CD14-positive monocyte (primary cell): ENCODE measurements at regions not wholly inside any gene's neighbourhood (a gene's known extent, or its start where the extent isn't known, plus 50 kb on each side); places are given as distances from the start of the nearest gene placed in this dataset.

Experiments used
- DNase-seq, 3 donors: peaks; one replicate each; pipeline ENCODE4 v3.0.0-alpha.2; 2011 to 2022
- H2AFZ ChIP-seq: 2 replicates; pipeline ENCODE4 v1.6.0; 2012; ENCODE audit warnings: mild to moderate bottlenecking, low read depth, low read length, inconsistent platforms; ENCODE audit not compliant: insufficient read depth, poor library complexity, severe bottlenecking
- H3K27ac ChIP-seq, 2 donors: 1 replicate in 1 of 2; 2 replicates in 1 of 2; pipeline ENCODE4 v1.5.1; 2012 to 2013; ENCODE audit warnings: low read length in 2 of 2, control low read depth in 1 of 2, inconsistent platforms in 1 of 2, low read depth in 1 of 2, mild to moderate bottlenecking in 1 of 2
- H3K27me3 ChIP-seq, 2 donors: one replicate each; pipeline versions ENCODE4 v1.6.0 to v1.6.1; 2011 to 2013; ENCODE audit warnings: low read length in 2 of 2; ENCODE audit not compliant: control insufficient read depth in 2 of 2, insufficient read depth in 2 of 2
- H3K36me3 ChIP-seq, 2 donors: replicated peaks in 1 of 2; 1 replicate in 1 of 2; 2 replicates in 1 of 2; pipeline versions ENCODE4 v1.5.1 to v1.6.1; 2012 to 2013; ENCODE audit warnings: low read length in 2 of 2, control low read depth in 1 of 2, inconsistent platforms in 1 of 2, mild to moderate bottlenecking in 1 of 2; ENCODE audit not compliant: insufficient read depth in 2 of 2, control insufficient read depth in 1 of 2
- H3K4me1 ChIP-seq, 2 donors: 1 replicate in 1 of 2; 2 replicates in 1 of 2; pipeline versions ENCODE4 v1.5.1 to v1.6.1; 2012 to 2013; ENCODE audit warnings: low read length in 2 of 2, control low read depth in 1 of 2, inconsistent platforms in 1 of 2, mild to moderate bottlenecking in 1 of 2, moderate library complexity in 1 of 2; ENCODE audit not compliant: insufficient read depth in 2 of 2, control insufficient read depth in 1 of 2
- H3K4me2 ChIP-seq: replicated peaks from 2 replicates; pipeline ENCODE3; 2012; ENCODE audit warnings: low read length, moderate library complexity, mild to moderate bottlenecking; ENCODE audit not compliant: poor library complexity, severe bottlenecking; ENCODE audit errors: extremely low read depth
- H3K4me3 ChIP-seq, 3 experiments: fragments of 200-600 bp in 1 of 3; sonication (generic) in 1 of 3; replicated peaks in 1 of 3; 1 replicate in 2 of 3; 2 replicates in 1 of 3; pipeline ENCODE4 v1.5.1; 2011 to 2013; ENCODE audit warnings: low read length in 3 of 3, mild to moderate bottlenecking in 3 of 3, control low read depth in 2 of 3, low read depth in 2 of 3, inconsistent platforms in 1 of 3, moderate library complexity in 1 of 3
- H3K79me2 ChIP-seq: 2 replicates; pipeline ENCODE4 v1.6.0; 2012; ENCODE audit warnings: mild to moderate bottlenecking, control low read depth, inconsistent platforms, low read length, moderate library complexity; ENCODE audit not compliant: insufficient read depth
- H3K9ac ChIP-seq: 2 replicates; pipeline ENCODE4 v1.6.0; 2017; ENCODE audit warnings: low read length, mild to moderate bottlenecking; ENCODE audit not compliant: insufficient read depth, poor library complexity, severe bottlenecking
- H3K9me3 ChIP-seq, 2 donors: replicated peaks in 1 of 2; 1 replicate in 1 of 2; 2 replicates in 1 of 2; pipeline versions ENCODE4 v1.5.1 to v1.6.1; 2012 to 2013; ENCODE audit warnings: low read length in 2 of 2, control low read depth in 1 of 2; ENCODE audit not compliant: control insufficient read depth in 1 of 2, insufficient read depth in 1 of 2
- H4K20me1 ChIP-seq: 2 replicates; pipeline ENCODE4 v1.6.0; 2012; ENCODE audit warnings: mild to moderate bottlenecking, low read length, control low read depth, moderate library complexity; ENCODE audit not compliant: insufficient read depth
- H3K27ac Mint-ChIP-seq, 7 donors: one replicate each; pipeline ENCODE4 v1.8.0; 2020; ENCODE audit warnings: mild to moderate bottlenecking in 7 of 7, mixed read lengths in 7 of 7, moderate library complexity in 6 of 7, inconsistent platforms in 2 of 7
- H3K27me3 Mint-ChIP-seq, 3 donors: one replicate each; pipeline ENCODE4 v1.8.0; 2021 to 2022; ENCODE audit warnings: low read depth in 3 of 3, mild to moderate bottlenecking in 3 of 3, mixed read lengths in 3 of 3, moderate library complexity in 3 of 3, inconsistent platforms in 1 of 3
- H3K36me3 Mint-ChIP-seq, 2 donors: one replicate each; pipeline ENCODE4 v1.8.0; 2020; ENCODE audit warnings: mixed read lengths in 2 of 2, inconsistent platforms in 1 of 2, mild to moderate bottlenecking in 1 of 2
- H3K4me1 Mint-ChIP-seq: one replicate; pipeline ENCODE4 v1.8.0; 2020; ENCODE audit warnings: mild to moderate bottlenecking, mixed read lengths
- H3K4me3 Mint-ChIP-seq, 2 donors: one replicate each; pipeline ENCODE4 v1.8.0; 2020; ENCODE audit warnings: mild to moderate bottlenecking in 2 of 2, mixed read lengths in 2 of 2, moderate library complexity in 1 of 2
- H3K9me3 Mint-ChIP-seq, 7 donors: one replicate each; pipeline ENCODE4 v1.8.0; 2020 to 2022; ENCODE audit warnings: mixed read lengths in 7 of 7, mild to moderate bottlenecking in 6 of 7, moderate library complexity in 6 of 7, inconsistent platforms in 2 of 7
- CTCF ChIP-seq: fragments of 200-600 bp; IDR thresholded peaks from one replicate; pipeline ENCODE4 v1.8.0; 2022; ENCODE audit warnings: antibody characterized with exemption, mild to moderate bottlenecking
- WGBS: methylation state at CpG from one replicate; pipeline ENCODE4 v1.1.5; 2013; ENCODE audit warnings: missing lambda C conversion rate; ENCODE audit not compliant: insufficient coverage; 5-methylcytosine and 5-hydroxymethylcytosine counted together
- intact Hi-C, 2 donors: fragments of 100-400 bp; cut with micrococcal nuclease; formaldehyde crosslinking; loops; one replicate each; pipeline versions ENCODE4 v1.15.0 to v1.15.1; 2023

GRCh38 chr1:47635111-47635510 lies 197.3 kb downstream of the FOXD2 start:
- Mint-ChIP-seq H3K27me3 (peaks cover 2 to 6% (median 6%) of the 10 kb centered on the region in 3 donors), H3K36me3 (no peaks in the 10 kb centered on the region), H3K4me3 (no peak overlapping the region), H3K9me3 (no peaks in the 10 kb centered on the region), H3K4me1 (no peaks in the 10 kb centered on the region), H3K27ac (no peak overlapping the region)
- Histone ChIP-seq H3K4me3 (no peak overlapping the region), H3K9me3 (no peaks in the 10 kb centered on the region), H3K36me3 (no peaks in the 10 kb centered on the region), H2AFZ (no peak overlapping the region), H3K27me3 (no peaks in the 10 kb centered on the region), H3K9ac (no peak overlapping the region), H4K20me1 (no peaks in the 10 kb centered on the region), H3K27ac (no peak overlapping the region), H3K4me1 (no peaks in the 10 kb centered on the region), H3K79me2 (no peaks in the 10 kb centered on the region), H3K4me2 (no peak overlapping the region)
- TF ChIP-seq CTCF = no peak
- no peak for DNase-seq
- intact Hi-C loops = no loop called here
- 88% methylated on average over 2 of the region's 5 CpGs for WGBS

GRCh38 chr1:47635597-47635996 lies 197.8 kb downstream of the FOXD2 start:
- no peak overlapping the region for H3K4me2 ChIP-seq
- H3K79me2 ChIP-seq = no peaks in the 10 kb centered on the region
- no peaks in the 10 kb centered on the region for H3K36me3 ChIP-seq
- H3K4me3 ChIP-seq = no peak overlapping the region
- no peaks in the 10 kb centered on the region for H3K9me3 Mint-ChIP-seq
- WGBS = 92% methylated on average over 2 of the region's 2 CpGs
- no peaks in the 10 kb centered on the region for H4K20me1 ChIP-seq
- no peak overlapping the region for H3K4me3 Mint-ChIP-seq
- no peaks in the 10 kb centered on the region for H3K4me1 Mint-ChIP-seq
- no peak overlapping the region for H3K9ac ChIP-seq
- H3K27me3 ChIP-seq = no peaks in the 10 kb centered on the region
- H3K27ac Mint-ChIP-seq = no peak overlapping the region
- peaks cover 2 to 6% (median 6%) of the 10 kb centered on the region in 3 donors for H3K27me3 Mint-ChIP-seq
- DNase-seq = no peak
- H3K4me1 ChIP-seq = no peaks in the 10 kb centered on the region
- no peaks in the 10 kb centered on the region for H3K36me3 Mint-ChIP-seq
- no peak overlapping the region for H3K27ac ChIP-seq
- H2AFZ ChIP-seq = no peak overlapping the region
- H3K9me3 ChIP-seq = no peaks in the 10 kb centered on the region
- intact Hi-C loops = no loop called here
- no peak for TF ChIP-seq CTCF
